Breast epithelium (tissue), 4 donors: ENCODE measurements at regions not wholly inside any gene's neighbourhood (a gene's known extent, or its start where the extent isn't known, plus 50 kb on each side); places are given as distances from the start of the nearest gene placed in this dataset.

Experiments
- DNase-seq, 2 donors: peaks; one replicate each; pipeline ENCODE4 v3.0.0-alpha.2; 2019; ENCODE audit warnings: low spot score in 2 of 2
- H3K27ac ChIP-seq, 2 donors: fragments of 200-600 bp; sonication (generic) in 1 of 2; one replicate each; pipeline ENCODE4 v1.5.1; 2016 to 2019; ENCODE audit warnings: mild to moderate bottlenecking in 1 of 2
- H3K27me3 ChIP-seq, 2 donors: fragments of 200-600 bp; sonication (generic) in 1 of 2; one replicate each; pipeline versions ENCODE4 v1.5.1 to v1.6.0; 2017 to 2019; ENCODE audit warnings: control low read depth in 1 of 2, mild to moderate bottlenecking in 1 of 2
- H3K36me3 ChIP-seq: fragments of 200-600 bp; one replicate; pipeline ENCODE4 v1.5.1; 2019
- H3K4me1 ChIP-seq, 2 donors: fragments of 200-600 bp; sonication (generic); one replicate each; pipeline ENCODE4 v1.5.1; 2016 to 2019; ENCODE audit warnings: control low read depth in 1 of 2
- H3K4me3 ChIP-seq, 3 donors: fragments of 200-600 bp; sonication (generic); 1 replicate in 2 of 3; 2 replicates in 1 of 3; pipeline ENCODE4 v1.5.1; 2016 to 2019; ENCODE audit warnings: mild to moderate bottlenecking in 3 of 3, moderate library complexity in 2 of 3
- H3K9me3 ChIP-seq, 2 donors: fragments of 200-600 bp; sonication (generic) in 1 of 2; one replicate each; pipeline ENCODE4 v1.5.1; 2016 to 2019; ENCODE audit warnings: control low read depth in 1 of 2
- CTCF ChIP-seq, 3 donors: fragments of 450-650 bp; IDR thresholded peaks; one replicate each; pipeline ENCODE4 v1.5.1; 2016 to 2017; ENCODE audit warnings: antibody characterized with exemption in 3 of 3, mild to moderate bottlenecking in 3 of 3, moderate library complexity in 3 of 3
- POLR2A ChIP-seq: fragments of 450-650 bp; IDR thresholded peaks from one replicate; pipeline ENCODE4 v1.6.1; 2016; ENCODE audit warnings: antibody characterized with exemption, mild to moderate bottlenecking, moderate library complexity
- POLR2AphosphoS5 ChIP-seq, 3 donors: sonication (generic); formaldehyde crosslinking; IDR thresholded peaks; one replicate each; pipeline ENCODE4 v1.6.1; 2017; ENCODE audit warnings: antibody characterized with exemption in 3 of 3
- intact Hi-C: fragments of 100-400 bp; cut with DNase I; formaldehyde crosslinking; loops from one replicate; pipeline ENCODE4 v1.15.1; 2023; ENCODE audit warnings: low total_unique reads

DNA sequence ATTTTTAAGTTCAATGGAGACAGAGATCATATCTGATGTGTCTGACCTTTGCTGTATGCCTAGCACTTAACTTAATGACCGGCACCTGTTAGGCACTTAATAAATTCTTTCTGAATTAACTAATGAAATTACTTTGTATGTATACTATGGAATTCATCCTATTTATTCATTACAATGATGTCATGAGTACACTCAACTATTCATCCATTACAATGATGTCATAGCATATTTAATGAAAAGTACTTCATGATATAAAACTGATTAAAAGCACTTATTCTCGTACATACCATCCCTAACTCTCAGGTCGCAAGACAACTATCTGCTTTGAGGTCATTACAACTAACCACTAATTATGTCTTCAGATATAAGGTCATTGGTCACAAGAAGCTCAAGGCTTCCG lies 1131.6 kb downstream of the DTWD2 start:
- no peak for DNase-seq
- Histone ChIP-seq H3K4me1 (no peaks in the 10 kb centered on the region), H3K27me3 (no peaks in the 10 kb centered on the region), H3K9me3 (no peaks in the 10 kb centered on the region), H3K36me3 (no peaks in the 10 kb centered on the region), H3K27ac (no peak overlapping the region), H3K4me3 (no peak overlapping the region)
- no peak for TF ChIP-seq CTCF (IDR thresholded peaks at IDR 0.05)
- TF ChIP-seq POLR2AphosphoS5 (IDR thresholded peaks at IDR 0.05) = no peak
- TF ChIP-seq POLR2A = no peak
- intact Hi-C loops = no loop called here

DNA sequence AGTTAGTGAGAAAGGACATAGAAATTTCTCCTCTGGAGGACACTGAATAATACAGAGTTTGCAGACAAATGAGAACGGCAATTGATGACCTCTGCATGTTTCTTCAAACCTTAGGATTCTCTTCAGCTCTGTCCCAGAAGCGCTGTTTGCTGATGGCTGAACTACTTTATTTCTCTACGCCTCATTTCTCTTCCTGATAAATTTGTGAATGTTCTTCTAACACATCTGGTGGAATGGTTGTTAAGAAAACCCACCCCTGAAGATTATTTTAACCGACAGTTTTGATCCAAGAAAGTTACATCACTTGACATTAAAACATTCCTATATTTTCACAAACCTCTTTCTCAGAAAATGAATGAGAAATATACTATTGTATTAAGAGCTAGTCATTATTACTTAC lies 1150.6 kb downstream of the DTWD2 start:
- Histone ChIP-seq H3K27ac (no peak overlapping the region), H3K9me3 (no peaks in the 10 kb centered on the region), H3K36me3 (no peaks in the 10 kb centered on the region), H3K27me3 (no peaks in the 10 kb centered on the region), H3K4me3 (no peak overlapping the region), H3K4me1 (no peaks in the 10 kb centered on the region)
- TF ChIP-seq POLR2AphosphoS5 (IDR thresholded peaks at IDR 0.05) (no peak), CTCF (IDR thresholded peaks at IDR 0.05) (no peak), POLR2A (no peak)
- DNase-seq = no peak
- intact Hi-C loops = no loop called here

- no peak overlapping the region for H3K4me3 ChIP-seq
- H3K27ac ChIP-seq = no peak overlapping the region
- TF ChIP-seq POLR2AphosphoS5 (IDR thresholded peaks at IDR 0.05) = no peak
- no peak for TF ChIP-seq CTCF (IDR thresholded peaks at IDR 0.05)
- no peak for TF ChIP-seq POLR2A
- H3K36me3 ChIP-seq = no peaks in the 10 kb centered on the region
- DNase-seq = no peak
- intact Hi-C loops = no loop called here
- no peaks in the 10 kb centered on the region for H3K4me1 ChIP-seq
- no peaks in the 10 kb centered on the region for H3K27me3 ChIP-seq
- no peaks in the 10 kb centered on the region for H3K9me3 ChIP-seq
Measured at GRCh38 chr5:117833691-117834090, 1154.7 kb downstream of the DTWD2 start.

GRCh38 chr5:117829646-117830045 lies 1158.7 kb downstream of the DTWD2 start:
- intact Hi-C loops = no loop called here
- Histone ChIP-seq H3K9me3 (peaks cover 0 to 7% of the 10 kb centered on the region in 2 donors), H3K27ac (no peak overlapping the region), H3K4me3 (no peak overlapping the region), H3K36me3 (no peaks in the 10 kb centered on the region), H3K4me1 (no peaks in the 10 kb centered on the region), H3K27me3 (no peaks in the 10 kb centered on the region)
- TF ChIP-seq POLR2AphosphoS5 (IDR thresholded peaks at IDR 0.05) (no peak), POLR2A (no peak), CTCF (IDR thresholded peaks at IDR 0.05) (no peak)
- DNase-seq = no peak

DNA sequence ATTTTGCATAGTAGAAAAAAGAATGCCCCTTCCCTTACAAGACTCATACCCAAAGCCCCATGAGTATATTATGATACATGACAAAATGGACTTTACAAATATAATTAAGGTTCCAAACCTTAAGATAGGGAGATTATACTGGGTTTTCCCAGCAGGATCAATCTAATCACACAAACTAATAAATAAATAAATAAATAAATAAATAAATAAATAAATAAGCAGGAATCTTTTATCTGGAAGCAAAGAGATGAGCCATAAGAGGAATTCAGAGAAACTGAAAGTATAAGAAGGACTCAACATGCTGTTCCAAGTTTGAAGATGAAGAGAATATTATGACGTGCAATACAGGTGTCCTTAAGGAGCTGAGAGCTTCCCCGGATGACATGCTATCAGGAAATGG lies 1174.5 kb downstream of the DTWD2 start:
- peaks cover 3 to 12% of the 10 kb centered on the region in 2 donors for H3K9me3 ChIP-seq
- no peak overlapping the region for H3K27ac ChIP-seq
- H3K4me3 ChIP-seq = no peak overlapping the region
- H3K4me1 ChIP-seq = no peaks in the 10 kb centered on the region
- H3K36me3 ChIP-seq = no peaks in the 10 kb centered on the region
- H3K27me3 ChIP-seq = no peaks in the 10 kb centered on the region
- DNase-seq = no peak
- intact Hi-C loops = no loop called here
- no peak for TF ChIP-seq CTCF (IDR thresholded peaks at IDR 0.05)
- TF ChIP-seq POLR2A = no peak
- no peak for TF ChIP-seq POLR2AphosphoS5 (IDR thresholded peaks at IDR 0.05)
